WTC11 (cell line): ENCODE measurements at regions not wholly inside any gene's neighbourhood (a gene's known extent, or its start where the extent isn't known, plus 50 kb on each side); places are given as distances from the start of the nearest gene placed in this dataset.

Experiments used
- ATAC-seq: fragments of 200-7000 bp; cut with Tn5 transposase; 2 replicates; pipeline ENCODE4 v1.10.0; 2021; ENCODE audit warnings: mild to moderate bottlenecking, moderate library complexity
- CTCF ChIA-PET: fragments of 300-600 bp; sonication (Branson Sonifier 250); formaldehyde crosslinking; loops from one replicate; lab custom pipeline; 2021; ENCODE audit warnings: antibody characterized with exemption; lab: Charles Lee
- POLR2A ChIA-PET: fragments of 350-600 bp; sonication (Branson Sonifier 250); formaldehyde crosslinking; loops from one replicate; lab custom pipeline; 2021; ENCODE audit warnings: antibody characterized with exemption; lab: Charles Lee
- DNase-seq: peaks from one replicate; pipeline ENCODE4 v3.0.0; 2021; ENCODE audit warnings: low spot score
- H3K27ac Mint-ChIP-seq: 2 replicates; pipeline ENCODE4 v1.8.0; 2021; ENCODE audit warnings: mixed read lengths
- H3K27me3 Mint-ChIP-seq: 2 replicates; pipeline ENCODE4 v1.8.0; 2021; ENCODE audit warnings: low read depth, mild to moderate bottlenecking, moderate library complexity, mixed read lengths
- H3K36me3 Mint-ChIP-seq: 2 replicates; pipeline ENCODE4 v1.8.0; 2021; ENCODE audit warnings: mixed read lengths
- H3K4me1 Mint-ChIP-seq: 2 replicates; pipeline ENCODE4 v1.8.0; 2022; ENCODE audit warnings: mixed read lengths
- H3K4me3 Mint-ChIP-seq: 2 replicates; pipeline ENCODE4 v1.8.0; 2021; ENCODE audit warnings: mild to moderate bottlenecking, moderate library complexity, mixed read lengths
- H3K9me3 Mint-ChIP-seq: 2 replicates; pipeline ENCODE4 v1.8.0; 2021; ENCODE audit warnings: mixed read lengths
- ATF1 ChIP-seq: sonication (generic); formaldehyde crosslinking; IDR thresholded peaks from 2 replicates; pipeline ENCODE4 v1.8.1; 2023; ENCODE audit warnings: mild to moderate bottlenecking, moderate library complexity, missing genetic modification reagents
- FOXP1 ChIP-seq: sonication (generic); formaldehyde crosslinking; IDR thresholded peaks from 2 replicates; pipeline ENCODE4 v1.8.0; 2022; ENCODE audit warnings: missing genetic modification reagents, mild to moderate bottlenecking, moderate library complexity, borderline replicate concordance
- JAZF1 ChIP-seq: fragments of 250-450 bp; sonication (Bioruptor Pico); IDR thresholded peaks from 2 replicates; pipeline ENCODE4 v1.9.0; 2021; ENCODE audit warnings: moderate library complexity, mild to moderate bottlenecking, inconsistent platforms
- ZNF121 ChIP-seq: sonication (generic); formaldehyde crosslinking; IDR thresholded peaks from 2 replicates; pipeline ENCODE4 v1.8.0; 2023; ENCODE audit warnings: missing genetic modification reagents
- ZNF138 ChIP-seq: sonication (generic); formaldehyde crosslinking; conservative IDR thresholded peaks from 2 replicates; pipeline ENCODE4 v1.8.1; 2022; ENCODE audit warnings: mild to moderate bottlenecking, moderate library complexity, missing genetic modification reagents
- ZNF219 ChIP-seq: sonication (generic); formaldehyde crosslinking; IDR thresholded peaks from 2 replicates; pipeline ENCODE4 v1.8.0; 2023; ENCODE audit warnings: missing genetic modification reagents, mild to moderate bottlenecking, borderline replicate concordance
- ZNF416 ChIP-seq: fragments of 250-450 bp; sonication (Bioruptor Pico); IDR thresholded peaks from 2 replicates; pipeline ENCODE4 v1.9.0; 2021; ENCODE audit warnings: mild to moderate bottlenecking, inconsistent platforms
- TF ChIP-seq, protein P1 (sequence below): sonication (generic); formaldehyde crosslinking; IDR thresholded peaks from 2 replicates; pipeline ENCODE4 v1.8.0; 2023; ENCODE audit warnings: mild to moderate bottlenecking, missing genetic modification reagents
- TF ChIP-seq, protein P2 (sequence below): sonication (generic); formaldehyde crosslinking; IDR thresholded peaks from 2 replicates; pipeline ENCODE4 v1.8.0; 2022; ENCODE audit warnings: mild to moderate bottlenecking, missing genetic modification reagents
- TF ChIP-seq, protein P3 (sequence below): sonication (generic); formaldehyde crosslinking; IDR thresholded peaks from 2 replicates; pipeline ENCODE4 v1.8.0; 2022; ENCODE audit warnings: mild to moderate bottlenecking, missing genetic modification reagents
- TF ChIP-seq, protein P4 (sequence below): fragments of 250-450 bp; sonication (Bioruptor Pico); IDR thresholded peaks from 2 replicates; pipeline ENCODE4 v1.8.0; 2021; ENCODE audit warnings: mild to moderate bottlenecking
- TF ChIP-seq, protein P5 (sequence below): sonication (generic); formaldehyde crosslinking; IDR thresholded peaks from 2 replicates; pipeline ENCODE4 v1.8.1; 2023; ENCODE audit warnings: mild to moderate bottlenecking, missing genetic modification reagents
- TF ChIP-seq, protein P6 (sequence below): sonication (generic); formaldehyde crosslinking; IDR thresholded peaks from 2 replicates; pipeline ENCODE4 v1.8.1; 2022; ENCODE audit warnings: missing genetic modification reagents, borderline replicate concordance

DNA sequence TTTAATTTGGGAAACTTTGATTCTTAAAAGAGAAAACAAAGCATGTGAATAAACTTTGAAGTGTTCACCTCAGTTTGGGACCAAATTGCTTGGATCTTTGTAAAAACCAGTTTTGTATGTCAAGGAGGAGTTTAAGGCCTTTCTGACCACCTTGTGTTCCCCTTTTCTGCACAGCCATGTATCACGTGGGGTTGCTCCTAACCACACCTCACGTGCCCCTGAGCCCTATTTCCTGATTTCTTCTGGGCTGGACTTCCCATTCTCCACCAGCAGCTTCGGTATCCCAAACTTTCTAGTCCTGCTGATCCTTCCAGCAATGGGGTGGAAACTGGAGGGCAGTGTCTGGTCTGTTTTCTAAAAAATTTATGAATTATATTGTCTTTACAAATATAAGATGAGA is 76.4 kb upstream of the STT3B start (continued):
- TF ChIP-seq, protein P1, sequence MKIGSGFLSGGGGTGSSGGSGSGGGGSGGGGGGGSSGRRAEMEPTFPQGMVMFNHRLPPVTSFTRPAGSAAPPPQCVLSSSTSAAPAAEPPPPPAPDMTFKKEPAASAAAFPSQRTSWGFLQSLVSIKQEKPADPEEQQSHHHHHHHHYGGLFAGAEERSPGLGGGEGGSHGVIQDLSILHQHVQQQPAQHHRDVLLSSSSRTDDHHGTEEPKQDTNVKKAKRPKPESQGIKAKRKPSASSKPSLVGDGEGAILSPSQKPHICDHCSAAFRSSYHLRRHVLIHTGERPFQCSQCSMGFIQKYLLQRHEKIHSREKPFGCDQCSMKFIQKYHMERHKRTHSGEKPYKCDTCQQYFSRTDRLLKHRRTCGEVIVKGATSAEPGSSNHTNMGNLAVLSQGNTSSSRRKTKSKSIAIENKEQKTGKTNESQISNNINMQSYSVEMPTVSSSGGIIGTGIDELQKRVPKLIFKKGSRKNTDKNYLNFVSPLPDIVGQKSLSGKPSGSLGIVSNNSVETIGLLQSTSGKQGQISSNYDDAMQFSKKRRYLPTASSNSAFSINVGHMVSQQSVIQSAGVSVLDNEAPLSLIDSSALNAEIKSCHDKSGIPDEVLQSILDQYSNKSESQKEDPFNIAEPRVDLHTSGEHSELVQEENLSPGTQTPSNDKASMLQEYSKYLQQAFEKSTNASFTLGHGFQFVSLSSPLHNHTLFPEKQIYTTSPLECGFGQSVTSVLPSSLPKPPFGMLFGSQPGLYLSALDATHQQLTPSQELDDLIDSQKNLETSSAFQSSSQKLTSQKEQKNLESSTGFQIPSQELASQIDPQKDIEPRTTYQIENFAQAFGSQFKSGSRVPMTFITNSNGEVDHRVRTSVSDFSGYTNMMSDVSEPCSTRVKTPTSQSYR, result no peak
- no peak for TF ChIP-seq ZNF138 (CRISPR knock-in tag)
- TF ChIP-seq, protein P2, sequence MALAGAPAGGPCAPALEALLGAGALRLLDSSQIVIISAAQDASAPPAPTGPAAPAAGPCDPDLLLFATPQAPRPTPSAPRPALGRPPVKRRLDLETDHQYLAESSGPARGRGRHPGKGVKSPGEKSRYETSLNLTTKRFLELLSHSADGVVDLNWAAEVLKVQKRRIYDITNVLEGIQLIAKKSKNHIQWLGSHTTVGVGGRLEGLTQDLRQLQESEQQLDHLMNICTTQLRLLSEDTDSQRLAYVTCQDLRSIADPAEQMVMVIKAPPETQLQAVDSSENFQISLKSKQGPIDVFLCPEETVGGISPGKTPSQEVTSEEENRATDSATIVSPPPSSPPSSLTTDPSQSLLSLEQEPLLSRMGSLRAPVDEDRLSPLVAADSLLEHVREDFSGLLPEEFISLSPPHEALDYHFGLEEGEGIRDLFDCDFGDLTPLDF (CRISPR knock-in tag), result no peak
- TF ChIP-seq, protein P3, sequence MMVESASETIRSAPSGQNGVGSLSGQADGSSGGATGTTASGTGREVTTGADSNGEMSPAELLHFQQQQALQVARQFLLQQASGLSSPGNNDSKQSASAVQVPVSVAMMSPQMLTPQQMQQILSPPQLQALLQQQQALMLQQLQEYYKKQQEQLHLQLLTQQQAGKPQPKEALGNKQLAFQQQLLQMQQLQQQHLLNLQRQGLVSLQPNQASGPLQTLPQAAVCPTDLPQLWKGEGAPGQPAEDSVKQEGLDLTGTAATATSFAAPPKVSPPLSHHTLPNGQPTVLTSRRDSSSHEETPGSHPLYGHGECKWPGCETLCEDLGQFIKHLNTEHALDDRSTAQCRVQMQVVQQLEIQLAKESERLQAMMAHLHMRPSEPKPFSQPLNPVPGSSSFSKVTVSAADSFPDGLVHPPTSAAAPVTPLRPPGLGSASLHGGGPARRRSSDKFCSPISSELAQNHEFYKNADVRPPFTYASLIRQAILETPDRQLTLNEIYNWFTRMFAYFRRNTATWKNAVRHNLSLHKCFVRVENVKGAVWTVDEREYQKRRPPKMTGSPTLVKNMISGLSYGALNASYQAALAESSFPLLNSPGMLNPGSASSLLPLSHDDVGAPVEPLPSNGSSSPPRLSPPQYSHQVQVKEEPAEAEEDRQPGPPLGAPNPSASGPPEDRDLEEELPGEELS (CRISPR knock-in tag), result no peak
- TF ChIP-seq ATF1 (CRISPR knock-in tag), result no peak
- no peak for TF ChIP-seq ZNF219 (CRISPR knock-in tag)

DNA sequence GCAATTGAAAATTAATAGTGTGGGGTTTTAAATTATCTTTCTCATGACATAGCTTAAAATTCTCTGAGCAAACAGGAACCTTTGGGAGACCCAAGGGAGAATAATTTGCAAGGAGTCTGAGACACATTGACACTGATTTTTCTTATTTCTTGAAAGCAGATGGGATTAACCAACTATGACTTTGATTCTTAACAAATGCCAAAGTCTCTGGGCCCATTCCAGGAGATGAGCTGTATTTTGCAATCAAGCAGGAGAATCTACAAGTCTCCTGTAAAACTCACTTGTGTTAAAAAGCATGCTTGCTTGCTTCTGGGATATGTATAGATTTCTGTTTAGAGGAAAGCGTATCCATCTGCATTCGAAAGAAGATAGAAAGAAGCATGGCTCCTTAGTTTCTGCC is 71.3 kb upstream of the STT3B start:
- TF ChIP-seq ZNF416 (no peak), ZNF121 (CRISPR knock-in tag) (no peak), JAZF1 (CRISPR knock-in tag) (no peak), FOXP1 (CRISPR knock-in tag) (no peak)
- TF ChIP-seq, protein P4, sequence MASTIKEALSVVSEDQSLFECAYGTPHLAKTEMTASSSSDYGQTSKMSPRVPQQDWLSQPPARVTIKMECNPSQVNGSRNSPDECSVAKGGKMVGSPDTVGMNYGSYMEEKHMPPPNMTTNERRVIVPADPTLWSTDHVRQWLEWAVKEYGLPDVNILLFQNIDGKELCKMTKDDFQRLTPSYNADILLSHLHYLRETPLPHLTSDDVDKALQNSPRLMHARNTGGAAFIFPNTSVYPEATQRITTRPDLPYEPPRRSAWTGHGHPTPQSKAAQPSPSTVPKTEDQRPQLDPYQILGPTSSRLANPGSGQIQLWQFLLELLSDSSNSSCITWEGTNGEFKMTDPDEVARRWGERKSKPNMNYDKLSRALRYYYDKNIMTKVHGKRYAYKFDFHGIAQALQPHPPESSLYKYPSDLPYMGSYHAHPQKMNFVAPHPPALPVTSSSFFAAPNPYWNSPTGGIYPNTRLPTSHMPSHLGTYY (CRISPR knock-in tag), result no peak
- TF ChIP-seq, protein P5, sequence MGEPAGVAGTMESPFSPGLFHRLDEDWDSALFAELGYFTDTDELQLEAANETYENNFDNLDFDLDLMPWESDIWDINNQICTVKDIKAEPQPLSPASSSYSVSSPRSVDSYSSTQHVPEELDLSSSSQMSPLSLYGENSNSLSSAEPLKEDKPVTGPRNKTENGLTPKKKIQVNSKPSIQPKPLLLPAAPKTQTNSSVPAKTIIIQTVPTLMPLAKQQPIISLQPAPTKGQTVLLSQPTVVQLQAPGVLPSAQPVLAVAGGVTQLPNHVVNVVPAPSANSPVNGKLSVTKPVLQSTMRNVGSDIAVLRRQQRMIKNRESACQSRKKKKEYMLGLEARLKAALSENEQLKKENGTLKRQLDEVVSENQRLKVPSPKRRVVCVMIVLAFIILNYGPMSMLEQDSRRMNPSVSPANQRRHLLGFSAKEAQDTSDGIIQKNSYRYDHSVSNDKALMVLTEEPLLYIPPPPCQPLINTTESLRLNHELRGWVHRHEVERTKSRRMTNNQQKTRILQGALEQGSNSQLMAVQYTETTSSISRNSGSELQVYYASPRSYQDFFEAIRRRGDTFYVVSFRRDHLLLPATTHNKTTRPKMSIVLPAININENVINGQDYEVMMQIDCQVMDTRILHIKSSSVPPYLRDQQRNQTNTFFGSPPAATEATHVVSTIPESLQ (CRISPR knock-in tag), result no peak
- TF ChIP-seq, protein P6, sequence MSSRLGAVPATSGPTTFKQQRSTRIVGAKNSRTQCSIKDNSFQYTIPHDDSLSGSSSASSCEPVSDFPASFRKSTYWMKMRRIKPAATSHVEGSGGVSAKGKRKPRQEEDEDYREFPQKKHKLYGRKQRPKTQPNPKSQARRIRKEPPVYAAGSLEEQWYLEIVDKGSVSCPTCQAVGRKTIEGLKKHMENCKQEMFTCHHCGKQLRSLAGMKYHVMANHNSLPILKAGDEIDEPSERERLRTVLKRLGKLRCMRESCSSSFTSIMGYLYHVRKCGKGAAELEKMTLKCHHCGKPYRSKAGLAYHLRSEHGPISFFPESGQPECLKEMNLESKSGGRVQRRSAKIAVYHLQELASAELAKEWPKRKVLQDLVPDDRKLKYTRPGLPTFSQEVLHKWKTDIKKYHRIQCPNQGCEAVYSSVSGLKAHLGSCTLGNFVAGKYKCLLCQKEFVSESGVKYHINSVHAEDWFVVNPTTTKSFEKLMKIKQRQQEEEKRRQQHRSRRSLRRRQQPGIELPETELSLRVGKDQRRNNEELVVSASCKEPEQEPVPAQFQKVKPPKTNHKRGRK (CRISPR knock-in tag), result no peak
- H3K27me3 Mint-ChIP-seq, result no peaks in the 10 kb centered on the region; the same call in 1 of the 2 replicates
- H3K27ac Mint-ChIP-seq, result no peak overlapping the region
- H3K4me3 Mint-ChIP-seq, result no peak overlapping the region
- no peak for ATAC-seq
- ChIA-PET POLR2A (interaction anchor here (0.9 kb wide), 1 partner anchor 71 kb away, joined by 3 read pairs; the partner anchor contains the start of gene STT3B), CTCF (no interaction called here)
- no peaks in the 10 kb centered on the region for H3K36me3 Mint-ChIP-seq
- H3K9me3 Mint-ChIP-seq, result peaks cover 4% of the 10 kb centered on the region
- no peak for DNase-seq
- H3K4me1 Mint-ChIP-seq, result peaks cover 13% of the 10 kb centered on the region
